ENCODE measurements at regions not wholly inside any gene's neighbourhood (a gene's known extent, or its start where the extent isn't known, plus 50 kb on each side); places are given as distances from the start of the nearest gene placed in this dataset.

DNA sequence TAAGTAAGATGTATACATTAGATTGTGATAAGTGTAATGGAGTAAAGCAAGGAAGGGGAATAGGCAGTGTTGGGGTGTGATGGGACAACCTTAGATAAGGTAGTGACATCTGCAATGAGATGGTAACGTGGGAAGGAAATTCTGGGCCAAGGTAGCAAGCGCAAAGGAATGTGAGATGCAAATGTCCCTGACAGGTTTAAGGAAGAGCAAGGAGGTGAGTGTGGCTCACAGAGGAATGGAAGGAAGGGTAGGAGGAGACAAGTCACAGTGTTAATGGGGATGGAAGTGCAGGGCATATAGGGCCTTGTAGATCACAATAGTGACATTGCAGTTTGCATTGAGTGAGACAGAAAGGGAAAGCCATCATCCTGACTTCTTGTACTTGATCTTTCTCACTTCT lies 170.9 kb upstream of the FAM98A start:
- DNase-seq (ENCODE audit: low read depth), result no peak
- TF ChIP-seq, protein P1, sequence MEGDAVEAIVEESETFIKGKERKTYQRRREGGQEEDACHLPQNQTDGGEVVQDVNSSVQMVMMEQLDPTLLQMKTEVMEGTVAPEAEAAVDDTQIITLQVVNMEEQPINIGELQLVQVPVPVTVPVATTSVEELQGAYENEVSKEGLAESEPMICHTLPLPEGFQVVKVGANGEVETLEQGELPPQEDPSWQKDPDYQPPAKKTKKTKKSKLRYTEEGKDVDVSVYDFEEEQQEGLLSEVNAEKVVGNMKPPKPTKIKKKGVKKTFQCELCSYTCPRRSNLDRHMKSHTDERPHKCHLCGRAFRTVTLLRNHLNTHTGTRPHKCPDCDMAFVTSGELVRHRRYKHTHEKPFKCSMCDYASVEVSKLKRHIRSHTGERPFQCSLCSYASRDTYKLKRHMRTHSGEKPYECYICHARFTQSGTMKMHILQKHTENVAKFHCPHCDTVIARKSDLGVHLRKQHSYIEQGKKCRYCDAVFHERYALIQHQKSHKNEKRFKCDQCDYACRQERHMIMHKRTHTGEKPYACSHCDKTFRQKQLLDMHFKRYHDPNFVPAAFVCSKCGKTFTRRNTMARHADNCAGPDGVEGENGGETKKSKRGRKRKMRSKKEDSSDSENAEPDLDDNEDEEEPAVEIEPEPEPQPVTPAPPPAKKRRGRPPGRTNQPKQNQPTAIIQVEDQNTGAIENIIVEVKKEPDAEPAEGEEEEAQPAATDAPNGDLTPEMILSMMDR (IDR thresholded peaks at IDR 0.05; ENCODE audit: insufficient read depth, low read depth, low read length, missing control alignments), result no peak
- H3K4me3 ChIP-seq (ENCODE audit: low read length), result no peak overlapping the region

DNA sequence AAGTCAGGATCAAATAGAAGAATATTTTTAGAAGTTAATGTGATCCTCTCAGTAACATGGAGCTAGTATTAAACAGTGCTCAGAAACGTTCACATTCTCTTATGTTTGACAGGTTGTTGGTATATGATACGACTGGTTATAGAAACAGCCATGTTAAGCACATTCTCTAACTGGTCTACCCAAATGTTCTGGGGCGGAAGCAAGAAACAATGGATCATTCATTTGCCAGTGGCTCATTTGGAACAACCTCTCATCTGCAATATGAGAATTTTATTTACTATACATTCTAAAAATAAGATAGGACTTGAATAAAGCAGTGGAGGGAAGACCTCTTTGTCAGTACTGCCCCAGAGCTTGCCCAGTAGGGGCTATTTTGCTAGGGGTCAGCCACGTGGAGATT lies 167.1 kb upstream of the FAM98A start:
- TF ChIP-seq, protein P1 (IDR thresholded peaks at IDR 0.05; ENCODE audit: insufficient read depth, low read depth, low read length, missing control alignments), result no peak
- H3K4me3 ChIP-seq (ENCODE audit: low read length), result no peak overlapping the region
- DNase-seq (ENCODE audit: low read depth), result no peak

DNA sequence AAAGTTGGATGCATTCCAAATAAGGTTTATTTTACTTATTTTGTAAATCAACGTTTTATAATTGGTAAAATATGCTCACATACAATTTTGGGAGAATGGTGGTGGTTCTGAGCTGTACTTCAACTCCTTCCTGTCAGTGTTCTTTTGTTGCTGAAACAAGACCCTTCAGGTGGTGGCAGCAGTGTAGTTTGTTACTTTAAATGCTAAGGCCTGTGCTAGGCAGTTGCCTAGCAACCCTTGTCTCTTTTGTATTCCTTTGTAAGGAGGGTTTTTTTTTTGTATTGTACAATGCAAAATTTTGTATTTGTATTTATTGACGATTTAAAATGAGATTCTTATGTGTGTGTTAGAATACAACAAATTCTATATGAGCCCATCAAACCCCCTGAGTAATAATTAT lies 166.0 kb upstream of the FAM98A start:
- H3K4me3 ChIP-seq (ENCODE audit: low read length), result no peak overlapping the region
- TF ChIP-seq, protein P1 (IDR thresholded peaks at IDR 0.05; ENCODE audit: insufficient read depth, low read depth, low read length, missing control alignments), result no peak
- DNase-seq (ENCODE audit: low read depth), result no peak

DNA sequence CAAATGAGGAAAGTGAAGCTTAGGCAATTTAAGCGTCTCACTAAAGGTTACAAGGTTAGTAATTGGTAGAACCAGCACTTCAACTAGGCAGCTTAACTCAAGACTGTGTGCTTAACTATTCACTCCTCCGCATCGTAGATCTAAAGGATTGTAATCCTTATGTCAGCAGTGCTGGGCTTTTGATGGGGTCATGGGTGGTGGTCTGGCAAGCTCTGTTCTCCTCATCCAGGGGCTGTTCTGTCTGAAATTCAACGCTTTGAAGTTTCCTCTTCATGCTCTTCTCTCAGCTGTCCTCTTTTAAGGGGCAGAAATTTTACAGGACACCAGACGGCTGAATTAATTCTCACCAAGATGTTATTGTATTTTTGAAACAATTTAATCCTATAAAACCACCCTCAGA lies 165.5 kb upstream of the FAM98A start:
- no peak for DNase-seq (ENCODE audit: low read depth)
- TF ChIP-seq, protein P1 (IDR thresholded peaks at IDR 0.05; ENCODE audit: insufficient read depth, low read depth, low read length, missing control alignments), result no peak
- H3K4me3 ChIP-seq (ENCODE audit: low read length), result no peak overlapping the region

DNA sequence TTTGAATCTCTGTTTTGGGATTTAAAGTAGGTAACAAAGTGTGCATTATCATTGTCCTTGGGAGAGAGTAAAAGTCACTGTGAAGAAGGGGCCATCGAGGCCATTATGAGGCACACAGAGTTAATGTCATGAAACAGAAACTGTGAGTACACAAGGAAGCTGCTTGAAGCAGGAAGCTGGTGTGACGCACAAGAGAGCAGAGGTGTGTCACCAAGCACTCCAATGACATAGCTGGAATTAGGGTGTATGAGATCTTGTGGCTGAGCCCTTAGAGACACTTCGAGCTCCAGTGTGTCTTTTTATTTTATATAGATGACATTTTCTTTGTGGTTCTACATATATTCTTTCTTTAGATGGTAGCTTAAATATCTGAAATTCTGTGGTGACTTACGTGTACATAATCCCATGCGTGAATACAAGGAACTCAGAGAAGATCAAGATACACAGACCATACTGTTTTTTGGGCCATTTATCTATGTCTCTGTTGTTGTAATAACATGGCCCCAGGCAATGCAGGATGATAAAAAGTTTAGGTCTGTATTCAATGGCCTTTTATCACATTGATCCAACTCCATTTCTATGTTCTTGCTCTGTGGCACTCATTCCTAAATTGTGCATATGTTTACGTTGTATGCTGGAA lies 164.7 kb upstream of the FAM98A start:
- H3K4me3 ChIP-seq (ENCODE audit: low read length), result no peak overlapping the region
- peak; percentile 8 for DNase-seq (ENCODE audit: low read depth)
- TF ChIP-seq, protein P1 (IDR thresholded peaks at IDR 0.05; ENCODE audit: insufficient read depth, low read depth, low read length, missing control alignments), result no peak

DNA sequence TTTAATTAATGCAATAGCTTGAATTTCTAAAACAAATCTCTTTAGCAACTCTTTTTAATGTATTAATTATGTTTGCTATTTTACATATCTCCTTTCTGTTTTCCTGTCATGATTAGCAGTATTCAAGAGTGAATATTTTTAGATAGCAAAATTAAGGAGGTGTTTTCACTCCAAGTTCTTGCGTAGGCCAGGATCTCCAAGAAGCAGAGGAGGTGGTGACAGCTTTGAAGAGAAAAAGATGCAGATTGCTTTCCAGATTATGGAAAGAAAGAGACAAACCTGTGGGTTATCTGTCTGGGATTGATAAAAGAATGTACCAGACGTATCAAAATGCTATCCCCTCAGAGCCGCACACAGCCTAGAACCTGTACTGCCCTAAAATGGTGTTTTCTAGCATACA lies 163.5 kb upstream of the FAM98A start:
- TF ChIP-seq, protein P1 (IDR thresholded peaks at IDR 0.05; ENCODE audit: insufficient read depth, low read depth, low read length, missing control alignments), result no peak
- no peak for DNase-seq (ENCODE audit: low read depth)
- no peak overlapping the region for H3K4me3 ChIP-seq (ENCODE audit: low read length)

DNA sequence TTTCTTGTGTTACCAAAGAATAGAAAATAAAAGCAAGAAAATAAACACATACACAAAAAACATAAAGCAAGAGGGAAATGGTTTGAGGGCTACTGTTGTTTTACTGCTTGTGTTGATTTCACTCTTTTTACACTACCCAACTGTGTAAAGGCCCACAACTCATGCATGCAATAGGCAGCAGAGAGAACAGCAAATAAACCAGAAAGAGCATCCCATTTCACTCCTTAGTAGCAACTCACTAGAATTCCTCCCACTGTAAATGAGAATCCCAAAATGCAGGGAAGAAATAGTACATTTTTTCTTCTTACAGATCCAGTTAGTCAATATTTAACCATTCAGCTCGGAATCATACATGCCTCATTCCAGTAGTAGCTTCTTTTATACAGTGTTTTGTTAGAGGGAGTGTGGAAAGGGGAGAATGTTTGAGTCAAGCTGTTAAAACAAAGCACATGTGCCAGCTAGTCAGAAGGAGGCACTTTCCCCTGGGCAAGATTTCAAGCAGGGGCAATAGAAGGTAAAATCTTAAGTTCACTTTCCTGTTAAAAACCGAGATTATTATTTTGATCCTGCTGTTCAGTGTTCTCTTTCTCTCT lies 147.2 kb upstream of the FAM98A start:
- no peak for DNase-seq (ENCODE audit: low read depth)
- TF ChIP-seq, protein P1 (IDR thresholded peaks at IDR 0.05; ENCODE audit: insufficient read depth, low read depth, low read length, missing control alignments), result no peak
- no peak overlapping the region for H3K4me3 ChIP-seq (ENCODE audit: low read length)
